Mesenchymal stem cell (in vitro differentiated cells and primary cell): ENCODE measurements at regions not wholly inside any gene's neighbourhood (a gene's known extent, or its start where the extent isn't known, plus 50 kb on each side); places are given as distances from the start of the nearest gene placed in this dataset.

ENCODE experiments used
- DNase-seq: peaks from one replicate; pipeline ENCODE4 v3.0.0-alpha.2; 2013
- H2AFZ ChIP-seq: one replicate; pipeline ENCODE4 v1.6.1; 2013; ENCODE audit warnings: low read depth, mild to moderate bottlenecking, control low read depth, inconsistent platforms, low read length, moderate library complexity
- H2AK5ac ChIP-seq: 2 replicates; pipeline ENCODE4 v1.6.1; 2013; ENCODE audit warnings: low read length, moderate library complexity, mild to moderate bottlenecking, inconsistent platforms; ENCODE audit not compliant: severe bottlenecking
- H2BK120ac ChIP-seq: one replicate; pipeline ENCODE4 v1.6.1; 2013; ENCODE audit warnings: low read depth, mild to moderate bottlenecking, inconsistent platforms, low read length, moderate library complexity
- H2BK12ac ChIP-seq, 2 experiments: one replicate each; pipeline ENCODE4 v1.6.1; 2013; ENCODE audit warnings: inconsistent platforms in 2 of 2, low read length in 2 of 2, mild to moderate bottlenecking in 2 of 2, moderate library complexity in 2 of 2, control low read depth in 1 of 2
- H2BK15ac ChIP-seq: one replicate; pipeline ENCODE4 v1.6.1; 2013; ENCODE audit warnings: mild to moderate bottlenecking, low read depth, inconsistent platforms; ENCODE audit not compliant: poor library complexity, severe bottlenecking
- H2BK5ac ChIP-seq: 2 replicates; pipeline ENCODE4 v1.6.1; 2013; ENCODE audit warnings: low read depth, mild to moderate bottlenecking, low read length, control low read depth, inconsistent platforms; ENCODE audit not compliant: poor library complexity, severe bottlenecking
- H3K14ac ChIP-seq, 2 experiments: one replicate each; pipeline ENCODE4 v1.6.1; 2013; ENCODE audit warnings: inconsistent platforms in 2 of 2, low read length in 2 of 2, control low read depth in 1 of 2, mild to moderate bottlenecking in 1 of 2, moderate library complexity in 1 of 2
- H3K18ac ChIP-seq, 2 experiments: one replicate each; pipeline ENCODE4 v1.6.1; 2013; ENCODE audit warnings: inconsistent platforms in 2 of 2, low read length in 2 of 2, control low read depth in 1 of 2, low read depth in 1 of 2, mild to moderate bottlenecking in 1 of 2
- H3K23ac ChIP-seq, 2 experiments: one replicate each; pipeline ENCODE4 v1.6.1; 2013; ENCODE audit warnings: inconsistent platforms in 2 of 2, low read length in 2 of 2, mild to moderate bottlenecking in 2 of 2, moderate library complexity in 2 of 2, control low read depth in 1 of 2
- H3K27ac ChIP-seq: 2 replicates; pipeline ENCODE4 v1.5.1; 2013; ENCODE audit warnings: mild to moderate bottlenecking, moderate library complexity, low read length, control low read depth, inconsistent platforms; ENCODE audit not compliant: poor library complexity, severe bottlenecking
- H3K27me3 ChIP-seq, 2 experiments: 2 replicates each; pipeline versions ENCODE4 v1.6.1 to v1.7.0; 2013; ENCODE audit warnings: low read length in 2 of 2, mild to moderate bottlenecking in 2 of 2, moderate library complexity in 2 of 2, control low read depth in 1 of 2, inconsistent platforms in 1 of 2; ENCODE audit not compliant: control insufficient read depth in 1 of 2, insufficient read depth in 1 of 2
- H3K36me3 ChIP-seq, 2 experiments: 2 replicates each; pipeline versions ENCODE4 v1.6.1 to v1.7.0; 2013; ENCODE audit warnings: low read length in 2 of 2, control low read depth in 1 of 2, inconsistent platforms in 1 of 2, low read depth in 1 of 2, mild to moderate bottlenecking in 1 of 2; ENCODE audit not compliant: insufficient read depth in 2 of 2, control insufficient read depth in 1 of 2
- H3K4ac ChIP-seq, 2 experiments: one replicate each; pipeline ENCODE4 v1.6.1; 2013; ENCODE audit warnings: inconsistent platforms in 2 of 2, low read length in 2 of 2, mild to moderate bottlenecking in 2 of 2, moderate library complexity in 2 of 2, control low read depth in 1 of 2, low read depth in 1 of 2
- H3K4me1 ChIP-seq: 2 replicates; pipeline ENCODE4 v1.6.1; 2013; ENCODE audit warnings: low read depth, low read length, control low read depth; ENCODE audit not compliant: control insufficient read depth, insufficient read depth
- H3K4me2 ChIP-seq: 2 replicates; pipeline ENCODE4 v1.6.1; 2013; ENCODE audit warnings: low read length, mild to moderate bottlenecking, inconsistent platforms; ENCODE audit not compliant: poor library complexity, severe bottlenecking
- H3K4me3 ChIP-seq, 2 experiments: 2 replicates each; pipeline versions ENCODE4 v1.5.1 to v1.7.0; 2013; ENCODE audit warnings: low read length in 2 of 2, mild to moderate bottlenecking in 2 of 2, control low read depth in 1 of 2, low read depth in 1 of 2; ENCODE audit not compliant: insufficient read depth in 1 of 2
- H3K79me1 ChIP-seq: replicated peaks from 2 replicates; pipeline ENCODE4 v1.6.1; 2013; ENCODE audit warnings: mild to moderate bottlenecking, control low read depth, low read length, inconsistent platforms; ENCODE audit not compliant: poor library complexity, severe bottlenecking
- H3K9ac ChIP-seq: 2 replicates; pipeline ENCODE4 v1.7.0; 2013; ENCODE audit warnings: mild to moderate bottlenecking, low read length, moderate library complexity
- H3K9me3 ChIP-seq: 2 replicates; pipeline ENCODE4 v1.7.0; 2013; ENCODE audit warnings: mild to moderate bottlenecking, low read length; ENCODE audit not compliant: control insufficient read depth
- H4K8ac ChIP-seq: one replicate; pipeline ENCODE4 v1.6.1; 2013; ENCODE audit warnings: inconsistent platforms, mild to moderate bottlenecking, low read length, moderate library complexity
- H4K91ac ChIP-seq: one replicate; pipeline ENCODE4 v1.6.1; 2013; ENCODE audit warnings: mild to moderate bottlenecking, low read length, inconsistent platforms
- WGBS: methylation state at CpG from one replicate; pipeline ENCODE4 v1.1.7; 2013; ENCODE audit warnings: mixed read lengths; 5-methylcytosine and 5-hydroxymethylcytosine counted together

GRCh38 chr3:181134873-181135272 is 145.3 kb upstream of the DNAJC19 start:
- H3K36me3 ChIP-seq: no peaks in the 10 kb centered on the region

GRCh38 chr3:181133832-181134231 is 144.3 kb upstream of the DNAJC19 start:
- Histone ChIP-seq H3K14ac (no peak overlapping the region), H3K23ac (no peak overlapping the region), H3K18ac (no peak overlapping the region), H3K27me3 (no peaks in the 10 kb centered on the region), H3K9me3 (no peaks in the 10 kb centered on the region), H4K91ac (no peak overlapping the region), H2BK15ac (no peak overlapping the region), H2BK120ac (no peak overlapping the region), H3K4me1 (no peaks in the 10 kb centered on the region), H3K4me2 (no peak overlapping the region), H4K8ac (no peak overlapping the region), H3K4ac (no peak overlapping the region), H3K36me3 (no peaks in the 10 kb centered on the region), H3K27ac (no peak overlapping the region), H2AK5ac (no peak overlapping the region), H2BK5ac (no peak overlapping the region), H2AFZ (no peak overlapping the region), H3K4me3 (no peak overlapping the region), H3K9ac (no peak overlapping the region), H3K79me1 (no peaks in the 10 kb centered on the region), H2BK12ac (no peak overlapping the region)
- no peak for DNase-seq

More at GRCh38 chr3:181134873-181135272, 145.3 kb upstream of the DNAJC19 start:
- Histone ChIP-seq H2AK5ac (no peak overlapping the region), H3K4me2 (no peak overlapping the region), H3K4ac (no peak overlapping the region), H2BK120ac (no peak overlapping the region), H3K9ac (no peak overlapping the region), H2AFZ (no peak overlapping the region), H4K8ac (no peak overlapping the region), H4K91ac (no peak overlapping the region), H3K23ac (no peak overlapping the region), H2BK5ac (no peak overlapping the region), H3K9me3 (no peaks in the 10 kb centered on the region), H3K79me1 (no peaks in the 10 kb centered on the region), H3K14ac (no peak overlapping the region), H3K4me3 (no peak overlapping the region), H2BK15ac (no peak overlapping the region), H2BK12ac (no peak overlapping the region), H3K4me1 (no peaks in the 10 kb centered on the region), H3K27me3 (no peaks in the 10 kb centered on the region), H3K27ac (no peak overlapping the region), H3K18ac (no peak overlapping the region)
- no peak for DNase-seq

DNA sequence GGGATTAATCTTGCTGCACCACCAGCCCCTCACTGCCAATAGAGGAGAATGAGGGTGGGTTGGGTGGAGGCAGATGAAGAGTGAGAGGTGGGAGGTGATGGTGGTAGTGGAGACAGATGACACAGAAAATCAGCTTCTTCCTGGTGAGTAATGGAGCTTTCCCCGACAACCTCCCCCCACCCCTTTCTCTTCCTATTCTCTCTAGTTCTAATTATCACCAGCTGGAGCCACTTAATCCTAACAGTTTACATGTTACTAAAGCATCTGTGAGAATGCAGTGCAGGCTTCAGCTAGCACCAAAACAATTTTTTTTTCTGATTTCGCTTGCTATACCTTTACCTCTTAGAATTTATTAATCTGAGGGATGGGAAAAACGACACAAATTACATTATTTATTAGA is 116.1 kb upstream of the DNAJC19 start:
- Histone ChIP-seq H3K27me3 (no peaks in the 10 kb centered on the region), H3K27ac (no peak overlapping the region), H2AK5ac (no peak overlapping the region), H2BK15ac (no peak overlapping the region), H2BK5ac (no peak overlapping the region), H3K4me2 (no peak overlapping the region), H3K9ac (no peak overlapping the region), H3K79me1 (no peaks in the 10 kb centered on the region), H3K23ac (no peak overlapping the region), H4K91ac (no peak overlapping the region), H3K4me3 (no peak overlapping the region), H4K8ac (no peak overlapping the region), H3K9me3 (peaks cover 7% of the 10 kb centered on the region), H3K4ac (no peak overlapping the region), H2BK12ac (no peak overlapping the region), H3K4me1 (no peaks in the 10 kb centered on the region), H3K18ac (no peak overlapping the region), H2AFZ (no peak overlapping the region), H3K36me3 (no peaks in the 10 kb centered on the region), H3K14ac (no peak overlapping the region), H2BK120ac (no peak overlapping the region)
- WGBS: 0% methylated on average over 1 of the region's 3 CpGs
- no peak for DNase-seq

DNA sequence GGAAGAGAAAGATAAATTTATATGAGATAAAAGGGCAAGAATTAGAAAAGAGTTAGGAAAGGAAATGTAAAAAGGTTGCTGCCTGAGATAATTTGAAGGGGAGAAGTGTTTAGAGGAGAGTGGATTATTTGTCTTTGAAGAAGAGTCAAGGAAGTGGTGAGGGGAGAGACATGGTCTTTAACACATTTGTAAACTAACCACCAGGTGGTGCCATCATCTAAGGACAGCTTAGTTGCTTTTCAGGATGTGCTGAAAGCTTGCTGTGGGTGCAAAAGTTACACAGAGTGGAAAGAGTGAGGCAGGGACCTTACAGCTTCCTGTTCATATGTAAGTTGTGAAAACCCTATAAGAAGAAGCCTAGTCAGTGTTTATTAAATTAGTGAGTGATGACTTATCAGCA is 114.1 kb upstream of the DNAJC19 start:
- H2BK120ac ChIP-seq: no peak overlapping the region

More for the DNA sequence above, 114.1 kb upstream of the DNAJC19 start:
- H2BK15ac ChIP-seq: no peak overlapping the region
- no peak overlapping the region for H2BK12ac ChIP-seq
- H3K23ac ChIP-seq: no peak overlapping the region
- no peak overlapping the region for H3K9ac ChIP-seq
- no peak overlapping the region for H3K14ac ChIP-seq
- H4K91ac ChIP-seq: no peak overlapping the region
- H4K8ac ChIP-seq: no peak overlapping the region
- peaks cover 7% of the 10 kb centered on the region for H3K9me3 ChIP-seq
- H3K36me3 ChIP-seq: no peaks in the 10 kb centered on the region
- H3K4me3 ChIP-seq: no peak overlapping the region
- no peak overlapping the region for H2AK5ac ChIP-seq
- H3K27ac ChIP-seq: no peak overlapping the region
- no peaks in the 10 kb centered on the region for H3K27me3 ChIP-seq
- H3K4me1 ChIP-seq: no peaks in the 10 kb centered on the region
- H3K4me2 ChIP-seq: no peak overlapping the region
- H3K18ac ChIP-seq: no peak overlapping the region
- DNase-seq: no peak
- H2AFZ ChIP-seq: no peak overlapping the region
- H3K79me1 ChIP-seq: no peaks in the 10 kb centered on the region
- no peak overlapping the region for H2BK5ac ChIP-seq
- H3K4ac ChIP-seq: no peak overlapping the region
